ENCODE measurements at regions not wholly inside any gene's neighbourhood (a gene's known extent, or its start where the extent isn't known, plus 50 kb on each side); places are given as distances from the start of the nearest gene placed in this dataset.

GRCh38 chr2:121142452-121142851, 142.6 kb downstream of the TFCP2L1 start:
- no peaks in the 10 kb centered on the region for H3K9me3 ChIP-seq
- ATAC-seq (no peak), DNase-seq (no peak)
- H3K27me3 ChIP-seq, result no peaks in the 10 kb centered on the region
- H3K27ac ChIP-seq, result no peak overlapping the region
- H3K4me3 ChIP-seq, result no peak overlapping the region
- WGBS, 2 donors, result 100% methylated on average over 1 of the region's 2 CpGs
- intact Hi-C loops (cut with DNase I), result no loop called here
- TF ChIP-seq POLR2A (IDR thresholded peaks at IDR 0.05) (no peak), CTCF (IDR thresholded peaks at IDR 0.05) (no peak)
- no peaks in the 10 kb centered on the region for H3K4me1 ChIP-seq
- no peaks in the 10 kb centered on the region for H3K36me3 ChIP-seq (replicated peaks in 1 of 2; ENCODE audit: insufficient read depth in 1 of 2, low read depth in 2 of 2)

- H3K4me3 ChIP-seq, result no peak overlapping the region
- no peaks in the 10 kb centered on the region for H3K4me1 ChIP-seq
- 85 to 89% methylated on average over 7 of the region's 7 CpGs for WGBS, 2 donors
- H3K36me3 ChIP-seq (replicated peaks in 1 of 2; ENCODE audit: insufficient read depth in 1 of 2, low read depth in 2 of 2), result no peaks in the 10 kb centered on the region
- TF ChIP-seq CTCF (IDR thresholded peaks at IDR 0.05) (no peak), POLR2A (IDR thresholded peaks at IDR 0.05) (no peak)
- no peak overlapping the region for H3K27ac ChIP-seq
- no peaks in the 10 kb centered on the region for H3K27me3 ChIP-seq
- DNase-seq, result no peak
- H3K9me3 ChIP-seq, result no peaks in the 10 kb centered on the region
- ATAC-seq, result no peak
- intact Hi-C loops (cut with DNase I), result no loop called here
Observed at GRCh38 chr2:121144111-121144510, 140.9 kb downstream of the TFCP2L1 start.

- WGBS, 2 donors, result 98 to 99% methylated on average over 5 of the region's 5 CpGs
- ATAC-seq, result no peak
- no peak for TF ChIP-seq CTCF (IDR thresholded peaks at IDR 0.05)
- no peak for TF ChIP-seq POLR2A (IDR thresholded peaks at IDR 0.05)
- no peaks in the 10 kb centered on the region for H3K9me3 ChIP-seq
- no peaks in the 10 kb centered on the region for H3K4me1 ChIP-seq
- H3K27ac ChIP-seq, result no peak overlapping the region
- no peaks in the 10 kb centered on the region for H3K36me3 ChIP-seq (replicated peaks in 1 of 2; ENCODE audit: insufficient read depth in 1 of 2, low read depth in 2 of 2)
- H3K27me3 ChIP-seq, result no peaks in the 10 kb centered on the region
- DNase-seq, result no peak
- intact Hi-C loops (cut with DNase I), result no loop called here
- no peak overlapping the region for H3K4me3 ChIP-seq
Observed at GRCh38 chr2:121146630-121147029, 138.4 kb downstream of the TFCP2L1 start.

GRCh38 chr2:121147766-121148165, 137.2 kb downstream of the TFCP2L1 start:
- 53 to 54% methylated on average over 1 of the region's 1 CpG for WGBS, 2 donors
- ATAC-seq, result no peak
- TF ChIP-seq POLR2A (IDR thresholded peaks at IDR 0.05) (no peak), CTCF (IDR thresholded peaks at IDR 0.05) (no peak)
- no peaks in the 10 kb centered on the region for H3K27me3 ChIP-seq
- H3K36me3 ChIP-seq (replicated peaks in 1 of 2; ENCODE audit: insufficient read depth in 1 of 2, low read depth in 2 of 2), result no peaks in the 10 kb centered on the region
- H3K4me3 ChIP-seq, result no peak overlapping the region
- DNase-seq, result no peak
- intact Hi-C loops (cut with DNase I), result no loop called here
- H3K27ac ChIP-seq, result no peak overlapping the region
- H3K4me1 ChIP-seq, result no peaks in the 10 kb centered on the region
- no peaks in the 10 kb centered on the region for H3K9me3 ChIP-seq

GRCh38 chr2:121148481-121148880, 136.5 kb downstream of the TFCP2L1 start:
- no peak overlapping the region for H3K27ac ChIP-seq
- ATAC-seq (no peak), DNase-seq (no peak)
- 82 to 83% methylated on average over 3 of the region's 3 CpGs for WGBS, 2 donors
- no peak overlapping the region for H3K4me3 ChIP-seq
- TF ChIP-seq CTCF (IDR thresholded peaks at IDR 0.05), result no peak
- no peak for TF ChIP-seq POLR2A (IDR thresholded peaks at IDR 0.05)
- H3K36me3 ChIP-seq (replicated peaks in 1 of 2; ENCODE audit: insufficient read depth in 1 of 2, low read depth in 2 of 2), result no peaks in the 10 kb centered on the region
- H3K27me3 ChIP-seq, result no peaks in the 10 kb centered on the region
- H3K4me1 ChIP-seq, result no peaks in the 10 kb centered on the region
- intact Hi-C loops (cut with DNase I), result no loop called here
- no peaks in the 10 kb centered on the region for H3K9me3 ChIP-seq
